IMR-90 (cell line): ENCODE measurements at regions not wholly inside any gene's neighbourhood (a gene's known extent, or its start where the extent isn't known, plus 50 kb on each side); places are given as distances from the start of the nearest gene placed in this dataset.

Experiments
- CEBPB ChIP-seq: IDR thresholded peaks from 2 replicates; pipeline ENCODE4 v1.6.1; 2012; ENCODE audit warnings: low read depth, low read length, improper control_type of control experiment
- CHD1 ChIP-seq: IDR thresholded peaks from 2 replicates; pipeline ENCODE4 v1.6.1; 2012; ENCODE audit warnings: low read depth, low read length, improper control_type of control experiment
- CTCF ChIP-seq: conservative IDR thresholded peaks from 2 replicates; pipeline ENCODE4 v1.5.1; 2012; ENCODE audit warnings: mild to moderate bottlenecking, low read depth, low read length, improper control_type of control experiment
- FOS ChIP-seq: fragments of 150-350 bp; IDR thresholded peaks from 2 replicates; pipeline ENCODE4 v1.6.1; 2016; ENCODE audit warnings: low read depth, low read length
- MAZ ChIP-seq: IDR thresholded peaks from 2 replicates; pipeline ENCODE4 v1.6.1; 2012; ENCODE audit warnings: low read depth, mild to moderate bottlenecking, low read length, improper control_type of control experiment, moderate library complexity, borderline replicate concordance
- MXI1 ChIP-seq: IDR thresholded peaks from 2 replicates; pipeline ENCODE4 v1.6.1; 2012; ENCODE audit warnings: low read depth, mild to moderate bottlenecking, low read length, moderate library complexity, borderline replicate concordance
- NFE2L2 ChIP-seq: fragments of 150-350 bp; IDR thresholded peaks from 2 replicates; pipeline ENCODE4 v1.6.1; 2016; ENCODE audit warnings: low read depth, mild to moderate bottlenecking, low read length
- POLR2A ChIP-seq: IDR thresholded peaks from 2 replicates; pipeline ENCODE4 v1.6.1; 2012; ENCODE audit warnings: mild to moderate bottlenecking, low read depth, low read length
- RAD21 ChIP-seq: IDR thresholded peaks from 2 replicates; pipeline ENCODE4 v1.6.1; 2012; ENCODE audit warnings: low read length, improper control_type of control experiment
- RCOR1 ChIP-seq: IDR thresholded peaks from 2 replicates; pipeline ENCODE4 v1.6.1; 2012; ENCODE audit warnings: mild to moderate bottlenecking, low read length, improper control_type of control experiment; ENCODE audit not compliant: insufficient replicate concordance
- RFX5 ChIP-seq: IDR thresholded peaks from 2 replicates; pipeline ENCODE4 v1.8.0; 2012; ENCODE audit warnings: low read depth, mild to moderate bottlenecking, low read length, moderate library complexity
- SMC3 ChIP-seq: fragments of 150-350 bp; IDR thresholded peaks from 2 replicates; pipeline ENCODE4 v1.6.1; 2016; ENCODE audit warnings: low read depth, mild to moderate bottlenecking, antibody characterized with exemption, low read length, moderate library complexity
- USF2 ChIP-seq: fragments of 150-350 bp; IDR thresholded peaks from 2 replicates; pipeline ENCODE4 v1.6.1; 2017; ENCODE audit warnings: mild to moderate bottlenecking, antibody characterized with exemption, low read length, low read depth
- TF ChIP-seq, protein P1 (sequence below): fragments of 150-350 bp; IDR thresholded peaks from 2 replicates; pipeline ENCODE4 v1.6.1; 2016; ENCODE audit warnings: low read depth, mild to moderate bottlenecking, low read length, moderate library complexity, borderline replicate concordance

DNA sequence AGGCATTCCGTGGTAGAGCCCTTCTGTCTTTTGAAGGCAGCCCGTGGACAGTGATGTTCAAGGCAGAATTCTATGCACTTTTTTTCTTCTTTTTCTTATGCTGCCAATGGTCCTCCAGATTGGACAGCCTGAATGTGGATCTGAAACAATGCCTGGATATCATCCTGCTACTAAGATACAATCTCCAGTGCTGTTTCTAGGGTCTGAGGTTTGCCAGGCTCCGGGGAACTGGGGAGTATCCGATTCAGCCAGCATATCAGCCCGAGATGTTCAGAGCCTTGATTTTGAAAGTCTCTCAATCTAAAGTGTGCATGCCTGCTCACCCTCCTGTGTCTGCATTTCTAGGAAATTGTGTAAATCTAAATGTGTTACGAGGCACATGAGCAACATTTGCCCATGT, 103.8 kb upstream of the WWC1 start:
- TF ChIP-seq RFX5 (no peak), CTCF (no peak), MAZ (no peak), RAD21 (no peak), POLR2A (no peak), CEBPB (no peak), NFE2L2 (no peak), SMC3 (no peak), FOS (no peak), RCOR1 (no peak), MXI1 (no peak), CHD1 (no peak), USF2 (no peak)
- TF ChIP-seq, protein P1, sequence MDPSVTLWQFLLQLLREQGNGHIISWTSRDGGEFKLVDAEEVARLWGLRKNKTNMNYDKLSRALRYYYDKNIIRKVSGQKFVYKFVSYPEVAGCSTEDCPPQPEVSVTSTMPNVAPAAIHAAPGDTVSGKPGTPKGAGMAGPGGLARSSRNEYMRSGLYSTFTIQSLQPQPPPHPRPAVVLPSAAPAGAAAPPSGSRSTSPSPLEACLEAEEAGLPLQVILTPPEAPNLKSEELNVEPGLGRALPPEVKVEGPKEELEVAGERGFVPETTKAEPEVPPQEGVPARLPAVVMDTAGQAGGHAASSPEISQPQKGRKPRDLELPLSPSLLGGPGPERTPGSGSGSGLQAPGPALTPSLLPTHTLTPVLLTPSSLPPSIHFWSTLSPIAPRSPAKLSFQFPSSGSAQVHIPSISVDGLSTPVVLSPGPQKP: no peak
